OCI-LY3 (cell line): ENCODE measurements at regions not wholly inside any gene's neighbourhood (a gene's known extent, or its start where the extent isn't known, plus 50 kb on each side); places are given as distances from the start of the nearest gene placed in this dataset.

Experiments
- H2AFZ ChIP-seq: fragments of 200-600, 300-600 bp; shearing (Covaris generic); 2 replicates; pipeline ENCODE4 v1.6.0; 2014; ENCODE audit warnings: antibody characterized with exemption, low read depth, low read length
- H3K27ac ChIP-seq: fragments of 200-600, 300-600 bp; sonication (generic); 2 replicates; pipeline ENCODE4 v1.5.1; 2014; ENCODE audit warnings: mild to moderate bottlenecking, low read length, moderate library complexity, mixed read lengths
- H3K27me3 ChIP-seq: fragments of 200-600, 300-600 bp; sonication (generic); 2 replicates; pipeline ENCODE4 v1.6.1; 2014; ENCODE audit warnings: low read depth, low read length, mixed read lengths
- H3K36me3 ChIP-seq: fragments of 200-600, 300-600 bp; sonication (generic); replicated peaks from 2 replicates; pipeline ENCODE3; 2014; ENCODE audit warnings: low read depth, low read length, mixed read lengths
- H3K4me1 ChIP-seq: fragments of 300-600, 200-600 bp; sonication (generic); 2 replicates; pipeline ENCODE4 v1.6.1; 2014; ENCODE audit warnings: low read length, mixed read lengths
- H3K4me2 ChIP-seq: fragments of 200-600, 300-600 bp; sonication (generic); 2 replicates; pipeline ENCODE4 v1.6.1; 2014; ENCODE audit warnings: low read length, mixed read lengths
- H3K4me3 ChIP-seq: fragments of 300-600, 200-600 bp; sonication (generic); 2 replicates; pipeline ENCODE4 v1.5.1; 2014; ENCODE audit warnings: antibody characterized with exemption, mild to moderate bottlenecking, low read length, moderate library complexity
- H3K79me2 ChIP-seq: fragments of 300-600, 200-600 bp; shearing (Covaris generic); 2 replicates; pipeline ENCODE4 v1.6.1; 2014; ENCODE audit warnings: mild to moderate bottlenecking, low read length, mixed read lengths
- H3K9ac ChIP-seq: fragments of 300-600, 200-600 bp; shearing (Covaris generic); 2 replicates; pipeline ENCODE4 v1.6.0; 2014; ENCODE audit warnings: mild to moderate bottlenecking, low read length, moderate library complexity
- H3K9me3 ChIP-seq: fragments of 200-600, 300-600 bp; shearing (Covaris generic); 2 replicates; pipeline ENCODE4 v1.6.1; 2014; ENCODE audit warnings: low read length, mixed read lengths; ENCODE audit not compliant: insufficient read depth
- H4K20me1 ChIP-seq: fragments of 200-600, 300-600 bp; sonication (generic); 2 replicates; pipeline ENCODE4 v1.6.1; 2016; ENCODE audit warnings: low read length, mixed read lengths; ENCODE audit not compliant: insufficient read depth
- CTCF ChIP-seq: fragments of 200-600, 300-600 bp; sonication (generic); IDR thresholded peaks from 2 replicates; pipeline ENCODE4 v1.5.1; 2014; ENCODE audit warnings: antibody characterized with exemption, low read length, low read depth
- EZH2phosphoT487 ChIP-seq: fragments of 200-600 bp; shearing (Covaris generic); IDR thresholded peaks from 2 replicates; pipeline ENCODE4 v1.6.1; 2018; ENCODE audit warnings: antibody characterized with exemption, mixed run types, low read depth

- no peaks in the 10 kb centered on the region for H3K9me3 ChIP-seq
- no peaks in the 10 kb centered on the region for H3K4me1 ChIP-seq
- no peaks in the 10 kb centered on the region for H3K36me3 ChIP-seq
- no peaks in the 10 kb centered on the region for H3K79me2 ChIP-seq
- TF ChIP-seq CTCF, result no peak
- TF ChIP-seq EZH2phosphoT487, result no peak
- H4K20me1 ChIP-seq, result no peaks in the 10 kb centered on the region
- no peak overlapping the region for H3K4me3 ChIP-seq
- H3K27ac ChIP-seq, result no peak overlapping the region
- no peak overlapping the region for H2AFZ ChIP-seq
- H3K4me2 ChIP-seq, result no peak overlapping the region
- H3K9ac ChIP-seq, result no peak overlapping the region
- no peaks in the 10 kb centered on the region for H3K27me3 ChIP-seq
Observed at GRCh38 chr12:34292736-34293625, 270.7 kb downstream of the ALG10 start.

- H4K20me1 ChIP-seq, result no peaks in the 10 kb centered on the region
- H3K79me2 ChIP-seq, result no peaks in the 10 kb centered on the region
- no peak overlapping the region for H3K4me2 ChIP-seq
- H3K27me3 ChIP-seq, result no peaks in the 10 kb centered on the region
- no peak overlapping the region for H3K4me3 ChIP-seq
- TF ChIP-seq CTCF (no peak), EZH2phosphoT487 (no peak)
- H3K9ac ChIP-seq, result no peak overlapping the region
- H3K36me3 ChIP-seq, result no peaks in the 10 kb centered on the region
- H2AFZ ChIP-seq, result no peak overlapping the region
- H3K4me1 ChIP-seq, result no peaks in the 10 kb centered on the region
- no peak overlapping the region for H3K27ac ChIP-seq
- no peaks in the 10 kb centered on the region for H3K9me3 ChIP-seq
Observed at GRCh38 chr12:34294137-34294536, 271.8 kb downstream of the ALG10 start.

GRCh38 chr12:34294671-34295365 is 272.5 kb downstream of the ALG10 start:
- Histone ChIP-seq H3K9ac (no peak overlapping the region), H3K9me3 (no peaks in the 10 kb centered on the region), H3K4me2 (no peak overlapping the region), H4K20me1 (no peaks in the 10 kb centered on the region), H3K27me3 (no peaks in the 10 kb centered on the region), H2AFZ (no peak overlapping the region), H3K4me3 (no peak overlapping the region), H3K27ac (no peak overlapping the region), H3K79me2 (no peaks in the 10 kb centered on the region), H3K36me3 (no peaks in the 10 kb centered on the region), H3K4me1 (no peaks in the 10 kb centered on the region)
- TF ChIP-seq CTCF (no peak), EZH2phosphoT487 (no peak)

DNA sequence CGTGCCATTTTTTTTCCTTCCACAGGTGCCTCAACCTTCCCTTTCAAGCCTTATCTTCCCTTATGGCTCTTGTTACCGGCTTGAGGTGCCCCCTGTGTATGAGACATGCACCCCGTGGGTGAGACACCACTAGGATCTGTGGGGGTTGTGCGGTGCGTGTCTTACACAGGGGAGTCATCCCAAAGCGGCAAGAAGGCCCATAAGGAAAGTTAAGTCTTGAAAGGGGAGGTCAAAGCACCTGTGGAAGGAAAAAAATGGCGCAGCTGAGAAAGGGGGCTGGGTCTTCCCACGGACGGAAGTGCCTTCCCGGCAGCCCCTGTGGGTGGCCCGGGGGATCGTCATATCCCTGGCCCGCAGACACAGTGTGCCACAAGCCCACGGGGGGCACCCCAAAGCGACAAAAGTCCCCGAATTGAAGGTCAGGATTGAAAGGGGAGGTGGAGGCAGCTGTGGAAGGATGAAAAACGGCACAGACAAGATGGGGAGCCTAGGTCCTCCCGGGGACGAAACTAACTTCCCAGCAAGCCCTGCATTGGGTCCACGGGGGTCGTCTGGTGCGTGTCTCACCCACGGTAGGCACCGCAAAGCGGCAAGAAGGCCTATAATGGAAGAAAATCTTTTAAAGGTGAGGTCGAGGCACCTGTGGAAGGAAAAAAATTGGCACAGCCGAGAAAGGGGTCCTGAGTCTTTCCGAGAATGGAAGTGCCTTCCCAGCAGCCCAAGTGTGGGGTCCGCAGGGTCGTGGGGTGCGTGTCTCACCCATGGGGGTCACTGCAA is 273.3 kb downstream of the ALG10 start:
- Histone ChIP-seq H3K27ac (no peak overlapping the region), H4K20me1 (no peaks in the 10 kb centered on the region), H3K9me3 (no peaks in the 10 kb centered on the region; the same call in 1 of the 2 replicates), H3K9ac (no peak overlapping the region), H3K4me1 (no peaks in the 10 kb centered on the region), H3K79me2 (no peaks in the 10 kb centered on the region), H3K27me3 (no peaks in the 10 kb centered on the region), H3K36me3 (no peaks in the 10 kb centered on the region), H2AFZ (no peak overlapping the region), H3K4me2 (no peak overlapping the region), H3K4me3 (no peak overlapping the region)
- TF ChIP-seq CTCF (no peak), EZH2phosphoT487 (no peak)
